Astrocyte of the spinal cord (primary cell): ENCODE measurements at regions not wholly inside any gene's neighbourhood (a gene's known extent, or its start where the extent isn't known, plus 50 kb on each side); places are given as distances from the start of the nearest gene placed in this dataset.

Experiments
- DNase-seq: peaks from one replicate; pipeline ENCODE4 v3.0.0; 2011; ENCODE audit warnings: low read depth, low spot score
- H3K4me3 ChIP-seq: 2 replicates; pipeline ENCODE4 v1.5.1; 2011; ENCODE audit warnings: low read depth, mild to moderate bottlenecking, low read length, moderate library complexity
- CTCF ChIP-seq: IDR thresholded peaks from 2 replicates; pipeline ENCODE4 v1.5.1; 2012; ENCODE audit warnings: low read depth, mild to moderate bottlenecking, low read length, inconsistent platforms
- in situ Hi-C: cut with HindIII; loops from 2 replicates; pipeline ENCODE4 v1.10.0; 2017; ENCODE audit warnings: low sequenced_read_pairs

GRCh38 chr1:102595106-102595505, 513.2 kb downstream of the COL11A1 start:
- in situ Hi-C loops = no loop called here
- H3K4me3 ChIP-seq = no peak overlapping the region
- no peak for TF ChIP-seq CTCF
- DNase-seq = no peak

GRCh38 chr1:102593276-102593675, 515.0 kb downstream of the COL11A1 start:
- in situ Hi-C loops = no loop called here
- no peak for TF ChIP-seq CTCF
- H3K4me3 ChIP-seq = no peak overlapping the region
- no peak for DNase-seq

- TF ChIP-seq CTCF = no peak
- H3K4me3 ChIP-seq = no peak overlapping the region
- in situ Hi-C loops = no loop called here
- DNase-seq = no peak
These were observed 519.8 kb downstream of the COL11A1 start for GRCh38 chr1:102588536-102588935.

GRCh38 chr1:102586022-102586421, 522.3 kb downstream of the COL11A1 start:
- in situ Hi-C loops = no loop called here
- no peak for TF ChIP-seq CTCF
- DNase-seq = no peak
- H3K4me3 ChIP-seq = no peak overlapping the region

- in situ Hi-C loops = no loop called here
- no peak overlapping the region for H3K4me3 ChIP-seq
- TF ChIP-seq CTCF = no peak
- DNase-seq = no peak
These were observed 527.5 kb downstream of the COL11A1 start for GRCh38 chr1:102580806-102581205.

- DNase-seq = no peak
- H3K4me3 ChIP-seq = no peak overlapping the region
- in situ Hi-C loops = no loop called here
- TF ChIP-seq CTCF = no peak
These were observed 529.5 kb downstream of the COL11A1 start for GRCh38 chr1:102578804-102579203.

GRCh38 chr1:102572637-102573036, 535.7 kb downstream of the COL11A1 start:
- no peak overlapping the region for H3K4me3 ChIP-seq
- TF ChIP-seq CTCF = no peak
- in situ Hi-C loops = no loop called here
- DNase-seq = no peak
